K562 (cell line): ENCODE measurements at regions not wholly inside any gene's neighbourhood (a gene's known extent, or its start where the extent isn't known, plus 50 kb on each side); places are given as distances from the start of the nearest gene placed in this dataset.
A peak's percentile ranks its signal among the peaks of the same experiment; 100 is the strongest.

Source experiments
- ATAC-seq: fragments of 200-7000 bp; cut with Tn5 transposase; 3 replicates; pipeline ENCODE4 v1.9.1; 2020; ENCODE audit warnings: moderate library complexity
- BruUV-seq: library from RNA; stranded (reverse); fragments of 400-500 nt; replicated peaks from 2 replicates; lab custom pipeline; 2021; lab: Mats Ljungman, UMichigan
- CTCF ChIA-PET: fragments of 300-600 bp; formaldehyde crosslinking; extraction: SDS; loops from one replicate; lab custom pipeline; 2021; ENCODE audit warnings: low intra/inter-chr PET ratio; lab: Yijun Ruan, JAX
- POLR2A ChIA-PET: fragments of 300-600, 350-650 bp; sonication (Branson Sonifier 250); formaldehyde crosslinking; extraction: SDS; loops from one replicate; lab custom pipeline; 2021; ENCODE audit warnings: antibody characterized with exemption, inconsistent platforms; lab: Yijun Ruan, JAX
- DNase-seq, 4 experiments: peaks; one replicate each; pipeline versions ENCODE4 v3.0.0 to v3.0.0-alpha.2; 2011 to 2018; ENCODE audit warnings: low spot score in 3 of 4, mixed read lengths in 3 of 4; ENCODE audit errors: extremely low read depth in 1 of 4
- FAIRE-seq: peaks from 2 replicates; lab custom pipeline; 2011; peaks lifted over from hg19 to GRCh38; lab: Jason Lieb, UNC
- H2AFZ ChIP-seq: 2 replicates; pipeline ENCODE4 v1.6.0; 2011; ENCODE audit warnings: low read depth, low read length, control low read depth, inconsistent platforms
- H3K27ac ChIP-seq: fragments of 200-600 bp; 3 replicates; pipeline ENCODE4 v1.8.0; 2011; ENCODE audit warnings: low read depth, mild to moderate bottlenecking, control low read depth, inconsistent platforms, low read length, moderate library complexity, mixed read lengths; ENCODE audit errors: extremely low read depth
- H3K27me3 ChIP-seq, 2 experiments: fragments of 300-600 bp in 1 of 2; 2 replicates in 1 of 2; 3 replicates in 1 of 2; pipeline versions ENCODE4 v1.6.0 to v1.8.0; 2011; ENCODE audit warnings: inconsistent platforms in 2 of 2, low read length in 2 of 2, mild to moderate bottlenecking in 1 of 2, mixed read lengths in 1 of 2, moderate library complexity in 1 of 2; ENCODE audit not compliant: control insufficient read depth in 2 of 2, insufficient read depth in 2 of 2
- H3K36me3 ChIP-seq: fragments of 300-600 bp; 3 replicates; pipeline ENCODE4 v1.8.0; 2011; ENCODE audit warnings: mild to moderate bottlenecking, low read length, inconsistent platforms; ENCODE audit not compliant: control insufficient read depth, insufficient read depth
- H3K4me1 ChIP-seq, 2 experiments: fragments of 200-600 bp in 1 of 2; replicated peaks in 1 of 2; 2 replicates in 1 of 2; 3 replicates in 1 of 2; pipeline versions ENCODE4 v1.5.1 to v1.8.0; 2011; ENCODE audit warnings: inconsistent platforms in 2 of 2, low read length in 2 of 2, mild to moderate bottlenecking in 1 of 2, mixed read lengths in 1 of 2, moderate library complexity in 1 of 2; ENCODE audit not compliant: control insufficient read depth in 2 of 2, insufficient read depth in 2 of 2
- H3K4me2 ChIP-seq: 2 replicates; pipeline ENCODE4 v1.6.1; 2011; ENCODE audit warnings: low read length, control low read depth, inconsistent platforms, mixed read lengths; ENCODE audit not compliant: insufficient read depth
- H3K4me3 ChIP-seq: fragments of 200-600 bp; sonication (generic), shearing (Covaris generic); 2 replicates; pipeline ENCODE4 v1.5.1; 2016; ENCODE audit warnings: control low read depth, inconsistent platforms
- H3K79me2 ChIP-seq: fragments of 200-600 bp; 3 replicates; pipeline ENCODE4 v1.8.0; 2011; ENCODE audit warnings: low read length, inconsistent platforms; ENCODE audit not compliant: control insufficient read depth, insufficient read depth
- H3K9ac ChIP-seq, 2 experiments: 2 replicates each; pipeline versions ENCODE4 v1.6.0 to v1.6.1; 2011; ENCODE audit warnings: low read depth in 2 of 2, low read length in 2 of 2, control low read depth in 1 of 2, inconsistent platforms in 1 of 2, mild to moderate bottlenecking in 1 of 2, mixed read lengths in 1 of 2; ENCODE audit not compliant: insufficient read depth in 1 of 2
- H3K9me1 ChIP-seq: one replicate; pipeline ENCODE4 v1.6.0; 2011; ENCODE audit warnings: inconsistent platforms, mild to moderate bottlenecking, low read length, moderate library complexity; ENCODE audit not compliant: control insufficient read depth, insufficient read depth
- H3K9me3 ChIP-seq: replicated peaks from 2 replicates; pipeline ENCODE4 v1.5.1; 2011; ENCODE audit warnings: low read depth, low read length, inconsistent platforms; ENCODE audit not compliant: control insufficient read depth, insufficient read depth
- H4K20me1 ChIP-seq: replicated peaks from 2 replicates; pipeline ENCODE4 v1.6.1; 2011; ENCODE audit warnings: low read length, inconsistent platforms, mixed read lengths; ENCODE audit not compliant: control insufficient read depth, insufficient read depth
- ESRRA ChIP-seq: fragments of 450-650 bp; IDR thresholded peaks from 2 replicates; pipeline ENCODE4 v1.6.1; 2014; ENCODE audit warnings: low read depth, mild to moderate bottlenecking, moderate library complexity, borderline replicate concordance
- MCM7 ChIP-seq, 2 experiments: fragments of 450-650 bp; IDR thresholded peaks; 2 replicates each; pipeline ENCODE4 v1.6.1; 2016 to 2018
- SIN3B ChIP-seq: fragments of 450-650 bp; IDR thresholded peaks from 2 replicates; pipeline ENCODE4 v1.6.1; 2017; ENCODE audit warnings: low read depth, mild to moderate bottlenecking, moderate library complexity
- SMAD4 ChIP-seq: fragments of 250-450 bp; sonication (Bioruptor Pico); conservative IDR thresholded peaks from 2 replicates; pipeline ENCODE4 v1.8.0; 2021; ENCODE audit warnings: inconsistent platforms, mild to moderate bottlenecking, moderate library complexity
- TOE1 ChIP-seq, 2 experiments: fragments of 450-650 bp in 1 of 2; sonication (generic) in 1 of 2; formaldehyde crosslinking in 1 of 2; IDR thresholded peaks; 2 replicates each; pipeline versions ENCODE4 v1.7.1 to v1.8.0; 2016 to 2022; ENCODE audit warnings: borderline replicate concordance in 2 of 2, mild to moderate bottlenecking in 2 of 2, antibody characterized with exemption in 1 of 2, inconsistent platforms in 1 of 2, low read depth in 1 of 2, missing genetic modification reagents in 1 of 2, moderate library complexity in 1 of 2
- ZBTB17 ChIP-seq: fragments of 450-650 bp; formaldehyde crosslinking; IDR thresholded peaks from 2 replicates; pipeline ENCODE4 v1.4.0; 2020; ENCODE audit warnings: mild to moderate bottlenecking
- ZBTB43 ChIP-seq: sonication (generic); formaldehyde crosslinking; IDR thresholded peaks from 2 replicates; pipeline ENCODE4 v1.8.0; 2023; ENCODE audit warnings: mild to moderate bottlenecking, missing genetic modification reagents
- ZNF224 ChIP-seq: sonication (generic); formaldehyde crosslinking; IDR thresholded peaks from 2 replicates; pipeline ENCODE4 v1.8.0; 2022; ENCODE audit warnings: mild to moderate bottlenecking, missing genetic modification reagents
- ZNF561 ChIP-seq: fragments of 450-650 bp; formaldehyde crosslinking; conservative IDR thresholded peaks from 2 replicates; pipeline ENCODE4 v1.4.0; 2020; ENCODE audit warnings: mild to moderate bottlenecking, moderate library complexity
- WGBS: fragments of 100-300 bp; shearing (Covaris generic); methylation state at CpG from one replicate; pipeline ENCODE4 v1.1.6; 2016; ENCODE audit warnings: low coverage, mixed read lengths; ENCODE audit not compliant: insufficient coverage; ENCODE audit errors: missing lambda C conversion rate; 5-methylcytosine and 5-hydroxymethylcytosine counted together
- in situ Hi-C: fragments of 300-500 bp; cut with MboI; formaldehyde crosslinking; loops from 4 replicates; pipeline ENCODE4 v1.15.0; 2018; ENCODE audit warnings: inconsistent platforms, mixed read lengths
- intact Hi-C: fragments of 100-400 bp; cut with micrococcal nuclease; formaldehyde crosslinking; loops from 2 replicates; pipeline ENCODE4 v1.14.2; 2022
- TF ChIP-seq, protein P1 (sequence below): sonication (generic); formaldehyde crosslinking; IDR thresholded peaks from 2 replicates; pipeline ENCODE4 v1.8.0; 2022; ENCODE audit warnings: missing genetic modification reagents, mild to moderate bottlenecking, borderline replicate concordance

DNA sequence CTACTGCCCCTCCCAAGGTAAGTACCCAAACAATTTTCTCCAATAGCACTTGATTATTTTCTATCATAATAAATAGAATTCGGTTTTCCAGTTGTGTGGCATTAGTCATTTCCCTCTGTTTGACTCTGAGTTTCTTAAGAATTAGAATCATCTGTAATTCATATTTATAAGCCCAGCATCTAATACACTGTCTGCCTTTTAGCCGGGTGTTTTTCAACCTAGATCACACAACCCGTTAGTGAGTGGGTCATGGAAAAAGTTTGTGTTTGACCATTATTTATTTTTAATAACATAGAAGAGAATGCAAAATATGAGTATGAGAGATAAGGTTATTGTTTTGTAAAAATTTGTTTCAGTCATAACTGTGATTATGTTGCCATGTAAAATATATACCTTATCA, 701.6 kb downstream of the RFPL4B start:
- no peak for TF ChIP-seq ESRRA
- TF ChIP-seq ZNF224 (CRISPR knock-in tag) = no peak
- TF ChIP-seq ZNF561 (CRISPR knock-in tag) = no peak
- TF ChIP-seq SIN3B = no peak
- TF ChIP-seq MCM7 (IDR thresholded peaks at IDR 0.05) = no peak
- no peak for TF ChIP-seq ZBTB17 (CRISPR knock-in tag)
- TF ChIP-seq, protein P1, sequence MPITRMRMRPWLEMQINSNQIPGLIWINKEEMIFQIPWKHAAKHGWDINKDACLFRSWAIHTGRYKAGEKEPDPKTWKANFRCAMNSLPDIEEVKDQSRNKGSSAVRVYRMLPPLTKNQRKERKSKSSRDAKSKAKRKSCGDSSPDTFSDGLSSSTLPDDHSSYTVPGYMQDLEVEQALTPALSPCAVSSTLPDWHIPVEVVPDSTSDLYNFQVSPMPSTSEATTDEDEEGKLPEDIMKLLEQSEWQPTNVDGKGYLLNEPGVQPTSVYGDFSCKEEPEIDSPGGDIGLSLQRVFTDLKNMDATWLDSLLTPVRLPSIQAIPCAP (CRISPR knock-in tag) = no peak
- TF ChIP-seq ZBTB43 (CRISPR knock-in tag) = no peak
- TF ChIP-seq SMAD4 (CRISPR knock-in tag) = no peak
- TF ChIP-seq TOE1 (IDR thresholded peaks at IDR 0.05; ENCODE audit: borderline replicate concordance) = no peak
- no peak for TF ChIP-seq TOE1 (CRISPR knock-in tag; IDR thresholded peaks at IDR 0.05; ENCODE audit: borderline replicate concordance, low read depth)
- TF ChIP-seq, all 486 proteins: peak for 0
- peak overlapping the region; percentile 14; the same call in 1 of the 2 replicates for H2AFZ ChIP-seq
- POLR2A ChIA-PET = no interaction called here
- H3K27ac ChIP-seq = no peak overlapping the region
- H3K79me2 ChIP-seq = no peaks in the 10 kb centered on the region
- 18% methylated on average over 3 of the region's 3 CpGs for WGBS
- no peak overlapping the region for H3K9ac ChIP-seq
- H3K9me3 ChIP-seq = no peaks in the 10 kb centered on the region
- no peaks in the 10 kb centered on the region for H3K27me3 ChIP-seq
- FAIRE-seq (no peak), ATAC-seq (no peak), DNase-seq (no peak)
- CTCF ChIA-PET = no interaction called here
- in situ Hi-C loops = no loop called here
- intact Hi-C loops = no loop called here
- no peaks in the 10 kb centered on the region for H3K36me3 ChIP-seq
- no TSS peak for BruUV-seq
- no peaks in the 10 kb centered on the region for H4K20me1 ChIP-seq
- H3K4me1 ChIP-seq = no peaks in the 10 kb centered on the region
- no peak overlapping the region for H3K4me3 ChIP-seq
- H3K9me1 ChIP-seq = no peaks in the 10 kb centered on the region
- H3K4me2 ChIP-seq = no peak overlapping the region
